ENCODE measurements at regions not wholly inside any gene's neighbourhood (a gene's known extent, or its start where the extent isn't known, plus 50 kb on each side); places are given as distances from the start of the nearest gene placed in this dataset.
"Not testable (repeated sequence)": the region's sequence is repeated elsewhere in the genome, so short reads cannot be mapped to it uniquely, and the experiment has no call there.

- Histone ChIP-seq H3K27ac (ENCODE audit: insufficient read depth, low read length) (no peak overlapping the region), H3K79me2 (ENCODE audit: control insufficient read depth, insufficient read depth, low read length) (no peaks in the 10 kb centered on the region), H3K9ac (ENCODE audit: insufficient read depth, low read length) (no peak overlapping the region), H3K27me3 (ENCODE audit: control insufficient read depth, insufficient read depth, low read length) (no peaks in the 10 kb centered on the region), H2AFZ (ENCODE audit: low read length) (no peak overlapping the region), H3K36me3 (ENCODE audit: control insufficient read depth, insufficient read depth, low read length) (no peaks in the 10 kb centered on the region), H3K4me1 (ENCODE audit: control insufficient read depth, extremely low read depth, insufficient read depth, low read length) (no peaks in the 10 kb centered on the region), H3K9me3 (ENCODE audit: control insufficient read depth, insufficient read depth, low read depth, low read length) (no peaks in the 10 kb centered on the region), H3K4me3 (replicated peaks in 1 of 4; ENCODE audit: control extremely low read depth in 1 of 4, insufficient read depth in 1 of 4, low read depth in 3 of 4, low read length in 4 of 4) (no peak overlapping the region), H4K20me1 (ENCODE audit: control insufficient read depth, extremely low read depth, insufficient read depth, low read length) (no peaks in the 10 kb centered on the region), H3K4me2 (ENCODE audit: extremely low read depth, insufficient read depth, low read length) (no peak overlapping the region)
- peak in 1 of 2 donors; percentile 46 for DNase-seq (ENCODE audit: low read depth in 2 of 2)
- no peak for TF ChIP-seq CTCF (conservative IDR thresholded peaks at IDR 0.05 in 1 of 2, IDR thresholded peaks at IDR 0.05 in 1 of 2; ENCODE audit: low read depth in 1 of 2, low read length in 2 of 2)
- no peak for TF ChIP-seq EZH2 (IDR thresholded peaks at IDR 0.05; ENCODE audit: low read length, missing control alignments)
Observed at GRCh38 chr10:35961501-35961900, 319.4 kb upstream of the FZD8 start.

GRCh38 chr10:35959252-35959651, 317.2 kb upstream of the FZD8 start:
- no peaks in the 10 kb centered on the region for H4K20me1 ChIP-seq (ENCODE audit: control insufficient read depth, extremely low read depth, insufficient read depth, low read length)
- no peak overlapping the region for H3K4me3 ChIP-seq (replicated peaks in 1 of 4; ENCODE audit: control extremely low read depth in 1 of 4, insufficient read depth in 1 of 4, low read depth in 3 of 4, low read length in 4 of 4)
- no peaks in the 10 kb centered on the region for H3K4me1 ChIP-seq (ENCODE audit: control insufficient read depth, extremely low read depth, insufficient read depth, low read length)
- no peak overlapping the region for H2AFZ ChIP-seq (ENCODE audit: low read length)
- no peaks in the 10 kb centered on the region for H3K36me3 ChIP-seq (ENCODE audit: control insufficient read depth, insufficient read depth, low read length)
- no peaks in the 10 kb centered on the region for H3K27me3 ChIP-seq (ENCODE audit: control insufficient read depth, insufficient read depth, low read length)
- H3K27ac ChIP-seq (ENCODE audit: insufficient read depth, low read length) = no peak overlapping the region
- no peak overlapping the region for H3K4me2 ChIP-seq (ENCODE audit: extremely low read depth, insufficient read depth, low read length)
- no peaks in the 10 kb centered on the region for H3K9me3 ChIP-seq (ENCODE audit: control insufficient read depth, insufficient read depth, low read depth, low read length)
- no peaks in the 10 kb centered on the region for H3K79me2 ChIP-seq (ENCODE audit: control insufficient read depth, insufficient read depth, low read length)
- H3K9ac ChIP-seq (ENCODE audit: insufficient read depth, low read length) = no peak overlapping the region
- no peak for DNase-seq (ENCODE audit: low read depth in 2 of 2)
- no peak for TF ChIP-seq EZH2 (IDR thresholded peaks at IDR 0.05; ENCODE audit: low read length, missing control alignments)
- TF ChIP-seq CTCF (conservative IDR thresholded peaks at IDR 0.05 in 1 of 2, IDR thresholded peaks at IDR 0.05 in 1 of 2; ENCODE audit: low read depth in 1 of 2, low read length in 2 of 2) = no peak

GRCh38 chr10:35958609-35959008, 316.5 kb upstream of the FZD8 start:
- H2AFZ ChIP-seq (ENCODE audit: low read length); DNase-seq (ENCODE audit: low read depth in 2 of 2): not testable (repeated sequence)

More at GRCh38 chr10:35958609-35959008, 316.5 kb upstream of the FZD8 start:
- H3K9me3 ChIP-seq (ENCODE audit: control insufficient read depth, insufficient read depth, low read depth, low read length); H3K27me3 ChIP-seq (ENCODE audit: control insufficient read depth, insufficient read depth, low read length); H3K4me2 ChIP-seq (ENCODE audit: extremely low read depth, insufficient read depth, low read length); H3K79me2 ChIP-seq (ENCODE audit: control insufficient read depth, insufficient read depth, low read length); H3K36me3 ChIP-seq (ENCODE audit: control insufficient read depth, insufficient read depth, low read length); H3K9ac ChIP-seq (ENCODE audit: insufficient read depth, low read length); H3K4me1 ChIP-seq (ENCODE audit: control insufficient read depth, extremely low read depth, insufficient read depth, low read length); H3K4me3 ChIP-seq (replicated peaks in 1 of 4; ENCODE audit: control extremely low read depth in 1 of 4, insufficient read depth in 1 of 4, low read depth in 3 of 4, low read length in 4 of 4); H4K20me1 ChIP-seq (ENCODE audit: control insufficient read depth, extremely low read depth, insufficient read depth, low read length); H3K27ac ChIP-seq (ENCODE audit: insufficient read depth, low read length): not testable (repeated sequence)

Data from fibroblast of lung (primary cell).